ENCODE measurements at regions not wholly inside any gene's neighbourhood (a gene's known extent, or its start where the extent isn't known, plus 50 kb on each side); places are given as distances from the start of the nearest gene placed in this dataset.
A peak's percentile ranks its signal among the peaks of the same experiment; 100 is the strongest.

GRCh38 chr1:144322598-144322997 lies 50.8 kb downstream of the PPIAL4E start:
- peak; percentile 0 for DNase-seq (ENCODE audit: low read depth)
